GM18498 (cell line): ENCODE measurements at regions not wholly inside any gene's neighbourhood (a gene's known extent, or its start where the extent isn't known, plus 50 kb on each side); places are given as distances from the start of the nearest gene placed in this dataset.

ENCODE experiments used
- ATAC-seq: cut with Tn5 transposase; IDR thresholded peaks from one replicate; pipeline ENCODE4 v1.9.1; 2021; ENCODE audit warnings: mild to moderate bottlenecking, moderate library complexity; ENCODE audit not compliant: unreplicated experiment

DNA sequence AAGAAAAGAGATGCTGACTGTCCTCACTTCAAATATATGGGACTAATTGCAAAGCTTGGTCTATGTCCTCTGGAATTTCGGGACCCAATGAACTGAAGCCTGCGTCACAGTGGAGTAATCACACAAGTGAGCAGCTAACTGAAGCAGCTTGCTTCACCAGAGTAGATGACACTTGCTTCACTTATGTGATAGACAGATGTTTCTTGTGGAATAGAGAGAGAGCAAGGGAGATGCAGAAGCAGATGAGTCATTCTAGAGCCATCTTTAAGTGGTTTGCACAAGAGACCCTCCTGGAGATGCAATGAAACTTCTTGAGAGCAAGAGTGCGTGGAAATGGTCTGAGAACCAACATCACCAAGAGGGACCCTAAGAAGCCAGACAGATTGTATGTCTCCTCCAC lies 1537.1 kb upstream of the FLRT2 start:
- ATAC-seq = no peak

DNA sequence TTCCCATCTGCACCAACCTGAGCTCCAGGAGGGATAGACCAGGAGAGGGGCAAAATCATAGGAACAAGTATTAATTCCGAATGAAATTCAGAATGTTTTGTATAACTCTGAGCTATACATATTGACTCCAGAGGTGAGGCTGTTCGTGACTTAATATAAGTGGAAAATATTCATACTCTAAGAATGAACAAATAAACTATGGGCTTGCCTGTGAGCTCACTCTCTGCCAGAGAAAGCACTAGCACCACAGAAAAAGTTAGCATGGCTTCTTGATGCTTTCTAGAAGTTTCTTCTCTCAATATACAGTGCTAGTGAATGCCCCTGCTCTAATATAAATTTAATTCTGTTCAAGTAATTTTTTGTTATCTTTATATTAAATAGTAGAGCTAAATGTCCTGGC lies 1536.4 kb upstream of the FLRT2 start:
- ATAC-seq = no peak

DNA sequence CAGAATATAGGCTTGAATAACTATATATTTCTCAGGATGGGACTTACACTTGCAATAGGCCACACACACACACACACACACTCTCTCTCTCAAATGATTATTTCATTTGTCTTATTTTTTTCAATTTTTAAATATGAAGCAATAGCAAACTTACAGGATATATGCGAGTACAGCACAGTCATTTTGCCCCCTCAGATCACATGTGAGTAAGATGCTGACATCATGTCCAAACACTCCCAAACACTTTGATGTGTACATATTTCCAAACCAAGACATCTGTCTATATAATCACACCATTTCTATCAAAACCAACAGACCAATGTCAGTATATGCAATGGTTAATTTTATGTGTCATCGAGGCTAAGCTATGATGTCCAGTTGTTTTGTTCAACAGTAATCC lies 1535.9 kb upstream of the FLRT2 start:
- ATAC-seq = no peak

DNA sequence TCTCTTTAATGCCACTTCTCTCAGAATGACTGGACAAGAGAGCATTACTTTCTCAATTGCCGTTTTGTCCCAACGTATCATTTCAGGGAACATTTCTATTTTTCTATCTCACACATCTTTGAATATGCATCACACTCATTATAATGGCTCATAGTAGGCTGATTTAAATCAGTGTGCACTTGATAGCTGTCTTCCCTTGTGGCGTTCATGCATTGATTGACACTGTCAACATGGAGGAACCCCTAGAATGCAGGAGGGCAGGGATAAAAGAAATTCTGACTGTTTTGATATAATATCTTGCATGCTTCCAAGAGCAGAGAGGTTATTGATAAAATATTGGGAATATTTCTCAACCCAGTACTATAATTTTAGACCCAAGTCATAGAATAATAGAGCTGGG lies 1528.9 kb upstream of the FLRT2 start:
- ATAC-seq = no peak

DNA sequence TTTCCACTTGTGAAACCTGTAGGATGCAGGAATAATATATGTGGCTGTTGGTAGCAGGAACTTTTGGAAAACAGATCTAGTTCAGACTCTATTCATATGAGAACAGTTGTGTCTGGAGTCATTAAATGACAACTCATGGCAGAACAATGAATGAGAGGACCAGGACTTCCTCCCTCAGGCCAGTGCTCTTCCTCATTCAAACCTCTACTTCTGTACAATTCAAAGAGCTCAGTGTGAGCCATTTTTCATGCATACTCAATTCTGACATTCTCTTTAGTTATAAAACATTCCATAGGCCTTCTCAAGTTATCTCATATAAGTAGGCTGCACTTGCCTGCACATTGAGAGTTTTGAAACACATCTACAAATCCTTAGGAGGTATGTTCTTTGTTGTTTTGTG lies 1526.6 kb upstream of the FLRT2 start:
- no peak for ATAC-seq

DNA sequence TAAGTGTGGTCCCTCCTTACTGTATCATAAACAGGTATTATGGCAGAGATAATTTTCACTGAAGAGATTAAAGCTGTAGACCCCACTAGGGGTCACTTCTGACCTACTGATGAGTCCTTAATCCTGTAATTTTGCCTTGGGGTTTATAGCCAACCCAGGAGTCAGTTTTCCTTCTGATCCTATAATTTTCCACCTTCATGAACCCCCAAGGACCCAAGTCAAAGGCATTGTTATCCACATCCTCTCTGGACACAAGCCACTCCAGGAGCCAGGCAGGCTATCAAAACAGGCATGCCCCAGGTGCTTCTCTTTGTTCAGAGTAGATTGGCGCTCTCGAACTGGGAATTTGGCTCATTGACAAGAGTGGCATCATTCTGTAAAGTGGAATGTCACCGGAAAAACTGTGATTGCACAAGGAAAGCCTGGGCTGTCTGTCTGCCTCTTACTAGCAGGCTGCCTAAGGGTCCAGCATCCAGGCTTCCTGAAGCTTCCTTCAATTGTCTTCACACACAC lies 1523.2 kb upstream of the FLRT2 start:
- ATAC-seq = no peak

DNA sequence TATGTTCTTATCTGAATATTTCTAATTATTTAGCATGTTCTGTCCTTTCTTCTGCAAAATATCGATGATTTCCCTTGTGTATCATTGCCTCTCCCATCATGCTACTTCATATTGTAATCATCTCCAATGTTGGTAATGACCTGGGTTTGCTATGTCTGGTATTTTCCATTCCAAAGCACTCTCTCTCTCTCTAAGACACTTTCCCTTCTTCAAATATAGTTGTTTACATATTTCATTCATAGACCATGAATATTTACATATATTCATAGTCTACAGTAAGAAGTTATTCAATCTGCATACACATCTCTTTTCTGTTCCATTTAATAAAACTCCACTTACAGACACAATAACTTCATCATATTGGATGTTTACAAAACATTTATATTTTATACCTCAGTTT lies 1516.5 kb upstream of the FLRT2 start:
- no peak for ATAC-seq

DNA sequence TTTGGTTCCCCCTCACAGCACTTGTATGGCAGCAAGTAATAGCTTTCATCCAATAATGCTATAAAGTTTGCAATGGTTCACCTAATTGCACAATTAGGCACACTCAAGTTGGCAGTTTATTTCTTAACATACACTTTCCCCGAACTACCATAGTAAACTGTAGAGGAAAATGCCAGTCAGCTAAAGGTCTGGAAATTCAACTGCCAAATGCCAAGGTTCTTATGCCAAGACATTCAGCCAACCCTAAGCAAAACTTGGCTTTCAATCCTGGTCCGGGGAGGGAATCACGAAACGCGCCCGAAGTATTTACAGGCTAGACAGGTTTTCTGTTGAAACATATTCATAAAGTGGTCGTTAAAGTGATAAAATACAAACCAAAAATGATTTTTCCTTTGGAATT lies 1512.4 kb upstream of the FLRT2 start:
- ATAC-seq = no peak

DNA sequence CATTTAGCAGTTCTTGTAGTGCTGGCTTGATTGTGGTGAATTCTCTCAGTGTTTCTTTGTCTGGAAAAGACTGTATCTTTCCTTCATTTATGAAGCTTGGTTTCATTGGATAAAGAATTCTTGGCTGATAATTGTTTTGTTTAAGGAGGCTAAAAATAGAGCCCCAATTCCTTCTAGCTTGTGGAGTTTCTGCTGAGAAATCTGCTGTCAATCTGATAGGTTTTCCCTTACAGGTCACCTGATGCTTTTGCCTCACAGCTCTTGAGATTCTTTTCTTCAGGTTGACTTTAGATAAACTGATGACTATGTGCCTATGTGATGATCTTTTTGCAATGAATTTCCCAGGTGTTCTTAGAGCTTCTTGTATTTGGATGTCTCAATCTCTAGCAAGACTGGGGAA lies 1508.5 kb upstream of the FLRT2 start:
- no peak for ATAC-seq

DNA sequence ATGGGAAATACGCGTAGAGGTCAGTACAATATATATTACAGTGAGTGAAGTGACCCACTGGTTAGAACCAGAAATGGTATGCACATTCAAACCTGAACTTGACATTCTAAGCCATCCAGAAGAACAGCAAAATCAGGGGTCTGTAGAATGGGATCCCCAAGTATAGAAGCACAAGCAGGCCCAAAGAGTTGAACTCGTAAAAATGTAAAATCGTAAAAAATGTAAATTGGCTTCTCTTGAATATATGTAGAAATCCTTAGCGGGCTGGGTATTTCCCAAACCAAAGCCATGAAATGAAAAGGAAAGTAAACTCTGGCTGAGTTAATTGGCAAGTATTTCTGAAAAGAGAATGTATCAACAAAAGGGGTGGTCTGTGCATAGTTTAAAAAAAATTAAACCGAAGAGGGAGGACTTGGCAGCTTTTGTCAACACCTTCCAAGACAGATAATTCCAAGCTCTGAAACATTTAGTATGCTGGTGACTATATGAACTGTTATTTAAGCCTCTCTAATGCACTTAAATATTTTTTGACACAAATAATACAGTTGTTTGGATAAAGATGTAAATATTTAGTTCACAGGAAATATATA lies 1505.6 kb upstream of the FLRT2 start:
- ATAC-seq = no peak

DNA sequence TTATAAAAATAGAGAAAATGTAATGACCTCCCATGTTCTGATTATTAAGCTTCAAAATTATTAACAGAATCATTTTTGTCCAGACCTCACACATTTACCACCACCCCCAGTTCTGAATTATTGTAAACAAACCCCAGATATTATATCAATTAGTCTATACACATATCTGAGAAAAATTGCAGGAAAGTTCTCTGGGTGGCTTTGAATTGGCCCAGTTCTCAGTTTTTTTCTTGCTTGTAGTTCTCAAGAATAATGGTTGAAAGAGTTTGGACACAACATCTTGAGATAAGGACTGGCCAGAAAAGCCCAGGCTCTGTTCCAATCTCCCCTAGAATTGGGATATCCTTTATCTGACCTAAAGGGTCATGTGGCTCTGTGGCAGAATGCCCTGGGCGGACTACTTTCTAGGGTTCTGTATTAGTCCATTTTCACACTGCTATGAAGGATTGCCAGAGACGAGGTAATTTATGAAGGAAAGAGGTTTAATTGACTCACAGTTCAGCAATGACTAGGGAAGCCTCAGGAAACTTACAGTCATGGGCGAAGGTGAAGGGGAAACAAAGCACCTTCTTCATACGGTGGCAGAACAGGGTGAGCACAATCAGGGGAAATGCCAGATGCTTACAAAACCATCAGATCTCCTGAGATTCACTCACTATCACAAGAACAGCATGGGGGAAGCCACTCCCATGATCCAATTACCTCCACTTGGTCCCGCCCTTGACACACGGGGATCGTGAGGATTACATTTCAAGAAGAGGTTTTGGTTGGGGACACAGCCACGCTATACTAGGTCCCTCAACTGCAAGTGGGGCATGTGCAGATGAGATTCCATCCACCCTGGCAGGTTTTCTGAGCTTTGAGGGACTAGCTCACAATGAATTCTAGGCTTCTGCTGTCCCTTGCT lies 1504.6 kb upstream of the FLRT2 start:
- ATAC-seq = no peak

DNA sequence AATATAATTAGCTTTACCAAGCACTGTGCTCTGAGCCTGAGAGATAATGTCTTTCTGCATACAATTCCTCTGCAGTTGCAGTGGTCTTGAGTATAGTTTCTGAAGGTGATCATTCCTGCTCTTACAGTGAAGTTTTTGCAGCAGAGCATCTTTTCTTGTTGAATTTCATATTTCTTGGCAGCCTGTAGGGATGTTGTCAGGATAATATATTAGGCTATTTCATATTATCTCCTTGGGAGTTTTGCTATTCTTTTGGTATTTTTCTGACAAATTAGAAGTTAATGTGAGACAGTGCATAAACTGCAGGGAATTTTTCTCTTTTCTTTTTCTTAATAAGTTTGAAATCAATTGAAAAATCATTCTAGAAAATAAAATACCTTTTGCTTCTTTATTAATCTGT lies 1502.6 kb upstream of the FLRT2 start:
- ATAC-seq = no peak

DNA sequence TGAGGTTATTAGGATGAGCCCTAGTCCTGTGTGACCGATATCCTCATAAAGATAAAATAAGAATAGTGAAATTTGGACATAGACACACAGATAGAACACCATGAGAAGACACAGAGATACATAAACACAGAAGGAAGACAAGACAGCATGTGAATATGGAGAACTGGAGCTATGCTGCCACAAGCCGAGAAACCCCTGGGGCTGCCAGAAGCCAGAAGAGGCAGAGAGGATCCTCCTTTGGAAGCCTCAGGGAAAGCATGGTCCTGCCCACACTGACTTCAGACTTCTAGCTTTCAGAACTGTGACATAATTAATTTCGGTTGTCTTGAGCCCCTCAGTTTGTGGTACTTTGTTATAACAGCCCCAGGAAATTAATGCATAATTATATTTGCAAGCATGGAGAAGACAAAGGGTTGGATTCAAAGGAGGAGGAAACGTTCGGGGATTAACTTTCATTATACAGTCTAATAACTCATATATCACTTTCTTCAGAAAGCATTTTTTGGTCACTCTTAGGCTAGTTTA lies 1501.8 kb upstream of the FLRT2 start:
- ATAC-seq = no peak

DNA sequence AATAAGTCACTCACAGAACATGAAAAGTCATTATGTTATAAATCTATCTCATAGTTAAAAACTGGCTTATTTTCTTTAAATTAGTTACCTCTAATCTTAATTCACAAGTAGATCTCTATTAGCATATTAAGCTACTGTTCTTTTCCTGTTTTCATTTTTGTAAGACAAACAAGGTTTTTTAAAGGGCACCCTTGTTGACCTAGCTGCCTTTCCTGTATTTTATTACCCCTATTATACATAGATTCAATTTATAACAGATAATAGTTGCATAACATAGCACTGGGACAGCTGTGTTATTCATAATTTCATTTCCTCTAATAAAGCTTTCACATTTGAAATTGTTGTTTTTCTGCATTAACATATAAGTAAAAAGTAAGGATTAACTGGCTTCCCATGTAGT lies 1500.7 kb upstream of the FLRT2 start:
- no peak for ATAC-seq

DNA sequence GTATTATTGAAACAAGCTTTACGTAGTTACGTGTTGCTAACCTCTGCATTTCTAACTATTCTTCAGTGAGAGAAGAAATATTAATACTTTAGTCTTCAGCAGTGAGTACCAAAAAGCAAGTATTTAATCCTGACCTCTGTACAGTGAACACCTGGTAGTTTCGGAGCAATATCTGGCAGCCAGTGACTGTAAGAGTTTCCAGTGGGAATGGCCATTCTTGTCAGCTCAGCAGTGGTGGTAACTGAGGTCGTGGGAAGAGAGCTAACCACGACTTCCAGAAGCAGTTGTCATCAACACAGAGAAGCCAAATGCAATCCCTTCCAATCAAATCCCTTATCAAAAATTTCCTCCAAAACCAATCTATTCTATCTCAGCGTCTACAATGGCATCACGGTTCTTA lies 1500.2 kb upstream of the FLRT2 start:
- ATAC-seq = no peak

DNA sequence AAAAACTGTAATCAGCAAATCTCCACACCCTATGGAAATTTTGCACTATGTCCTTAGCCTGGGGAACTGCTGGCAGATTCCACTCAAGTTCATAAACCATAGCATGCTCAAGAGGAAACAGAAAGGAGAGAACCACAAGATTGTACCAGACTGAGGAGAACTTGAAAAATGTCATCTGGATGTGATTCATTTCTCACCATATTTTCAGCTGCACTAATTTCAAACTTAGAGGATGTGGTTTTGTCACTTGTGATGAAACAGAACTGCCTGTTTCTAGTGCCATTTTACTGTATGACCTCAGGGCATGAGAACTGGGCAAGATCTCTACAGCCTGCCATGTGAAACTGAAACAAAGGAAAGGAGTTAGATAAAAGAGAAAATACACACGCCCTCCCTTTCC lies 1493.1 kb upstream of the FLRT2 start:
- ATAC-seq = no peak

DNA sequence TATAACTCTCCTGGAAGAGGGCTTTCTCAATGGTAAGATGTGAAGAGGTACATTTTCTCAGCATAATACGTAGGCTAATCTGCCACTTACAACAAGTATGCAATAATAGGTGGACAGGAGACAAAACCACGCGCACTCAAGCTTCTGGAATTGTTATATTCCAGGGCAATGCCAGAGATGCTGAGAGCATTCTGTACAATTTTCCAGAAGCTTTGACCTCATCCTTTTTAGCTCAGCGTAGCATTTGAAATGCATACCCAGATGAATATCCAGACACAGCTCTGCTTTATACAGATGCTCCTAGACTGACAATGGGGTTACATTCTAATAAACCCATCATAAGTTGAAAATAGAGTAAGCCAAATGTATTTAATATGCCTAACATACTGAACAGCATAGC lies 1492.4 kb upstream of the FLRT2 start:
- ATAC-seq = no peak

DNA sequence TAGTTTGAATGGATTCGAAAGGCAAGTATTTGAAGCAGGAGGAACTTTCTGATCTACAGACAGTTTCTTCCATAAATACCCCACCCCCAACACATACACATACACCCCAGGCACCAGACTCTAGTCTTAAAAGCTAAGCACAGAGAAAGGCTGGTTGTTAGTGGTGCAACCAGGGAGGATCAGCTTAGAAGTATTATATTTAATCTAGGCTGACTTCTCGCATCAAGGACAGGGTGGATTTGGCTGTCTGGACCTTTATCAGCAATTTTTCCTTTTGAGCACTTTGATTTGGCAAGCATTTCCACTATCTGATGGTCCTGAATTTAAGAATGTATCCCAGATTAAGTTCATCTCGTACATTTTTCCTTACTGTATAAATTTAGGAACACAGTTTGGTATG lies 1489.8 kb upstream of the FLRT2 start:
- no peak for ATAC-seq

DNA sequence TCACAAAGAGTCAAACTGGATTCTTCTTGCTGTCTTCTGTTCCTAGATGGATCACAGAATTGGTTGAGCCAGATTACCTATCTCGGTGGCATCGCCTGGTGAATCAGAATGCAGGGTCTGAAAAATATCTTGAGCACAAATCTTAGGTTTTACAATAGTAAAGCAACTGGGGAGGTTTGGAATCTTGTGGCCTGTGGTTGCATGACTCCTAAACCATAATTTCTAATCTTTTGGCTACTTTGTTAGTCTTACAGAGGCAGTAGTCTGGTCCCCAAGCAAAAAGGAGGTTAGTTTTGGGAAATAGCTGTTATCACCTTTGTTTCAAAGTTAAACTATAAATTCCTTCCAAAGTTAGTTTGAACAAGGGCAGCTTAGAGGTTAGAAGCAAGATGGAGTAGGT lies 1488.5 kb upstream of the FLRT2 start:
- no peak for ATAC-seq

DNA sequence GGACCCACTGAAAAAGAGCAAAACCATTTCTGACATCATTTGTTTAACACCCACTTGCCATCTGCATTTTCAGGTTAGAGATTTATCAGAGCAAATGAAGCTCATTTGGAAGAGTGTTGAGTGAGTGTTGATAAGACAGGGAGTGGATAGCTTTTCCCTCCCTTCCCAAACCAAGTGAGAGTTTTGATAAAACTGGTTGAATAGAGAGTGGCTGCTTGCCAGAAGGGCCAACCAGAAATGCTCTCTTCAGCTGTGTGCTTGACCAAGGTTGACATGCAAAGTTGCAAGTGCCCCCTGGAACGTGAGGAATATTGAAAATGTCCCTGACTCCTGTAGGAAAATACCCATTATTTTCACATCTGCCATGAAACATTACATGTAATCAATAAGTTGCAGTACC lies 1487.0 kb upstream of the FLRT2 start:
- no peak for ATAC-seq

DNA sequence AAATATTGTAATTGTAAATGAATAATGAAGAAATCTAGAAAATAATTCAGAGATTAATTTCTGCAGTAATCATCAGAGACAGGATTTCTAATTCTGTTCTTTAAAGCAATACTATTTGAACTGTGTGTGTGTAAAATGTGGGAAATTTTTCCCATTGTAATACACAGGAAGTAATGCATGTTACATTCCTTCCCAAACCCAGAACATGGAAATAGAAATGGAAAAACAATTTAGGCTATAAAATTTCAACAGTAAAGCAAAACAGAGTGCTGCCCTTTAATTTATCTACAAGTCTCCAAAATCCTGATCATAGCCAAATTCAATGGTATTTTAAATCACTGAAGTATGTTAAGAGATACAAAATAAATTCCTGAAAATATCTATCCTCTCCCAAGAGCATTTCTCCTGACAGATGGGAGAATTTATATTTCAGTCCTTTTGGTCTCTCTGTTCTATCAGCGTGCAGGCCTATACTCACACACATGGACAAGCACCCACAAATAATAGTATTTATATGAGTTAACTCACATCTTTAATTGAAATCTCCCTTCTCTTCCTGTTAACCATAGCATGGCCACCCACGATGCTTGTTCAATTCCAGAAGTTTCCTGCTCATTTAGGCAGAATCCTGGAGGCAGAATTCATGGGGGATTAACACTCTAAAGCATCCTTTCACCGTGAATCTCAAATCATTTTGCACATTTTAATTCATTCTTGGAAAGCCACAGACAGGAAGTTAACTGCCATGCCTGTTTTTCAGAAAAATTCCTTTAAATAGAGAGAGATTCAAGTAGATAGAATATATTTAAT lies 1465.4 kb upstream of the FLRT2 start:
- ATAC-seq = no peak
